ENCODE measurements at regions not wholly inside any gene's neighbourhood (a gene's known extent, or its start where the extent isn't known, plus 50 kb on each side); places are given as distances from the start of the nearest gene placed in this dataset.
"Not testable (repeated sequence)": the region's sequence is repeated elsewhere in the genome, so short reads cannot be mapped to it uniquely, and the experiment has no call there.

DNA sequence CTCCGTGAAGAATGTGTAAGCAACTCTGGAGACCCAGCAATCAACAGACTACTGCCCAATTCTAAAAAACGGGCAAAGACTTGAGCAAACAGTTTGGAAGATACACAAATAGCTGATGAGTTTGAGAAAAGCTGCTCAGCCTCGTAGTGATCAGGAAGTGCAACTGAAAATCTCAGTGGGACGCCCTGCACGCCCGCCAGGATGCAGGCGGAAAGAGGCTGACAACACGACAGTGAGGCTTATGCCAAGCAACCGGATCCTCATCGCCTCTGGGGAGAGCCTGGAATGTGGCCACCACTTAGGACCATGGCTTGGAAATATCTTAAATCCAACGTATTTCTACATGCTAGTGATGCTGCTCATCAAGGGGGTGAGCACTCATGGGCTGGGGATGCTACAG, 116.2 kb upstream of the FAM20C start:
- H3K4ac ChIP-seq (replicated peaks; ENCODE audit: insufficient read length, low read depth, low read length); H3K4me3 ChIP-seq (ENCODE audit: extremely low read depth in 1 of 4, insufficient read depth in 2 of 4, low read depth in 3 of 4, low read length in 4 of 4); H4K91ac ChIP-seq (replicated peaks; ENCODE audit: insufficient read length, low read length); H3K36me3 ChIP-seq (ENCODE audit: control insufficient read depth in 2 of 4, insufficient read depth in 4 of 4, low read length in 3 of 4); H4K8ac ChIP-seq (ENCODE audit: extremely low read depth, insufficient read depth, low read length); H3K9ac ChIP-seq (replicated peaks in 1 of 4; ENCODE audit: extremely low read depth in 1 of 4, low read depth in 3 of 4, low read length in 3 of 4); H3K56ac ChIP-seq (replicated peaks; ENCODE audit: insufficient read length, low read depth, low read length); H3K9me3 ChIP-seq (ENCODE audit: insufficient read depth in 2 of 2, low read depth in 1 of 2, low read length in 1 of 2); H2BK5ac ChIP-seq (ENCODE audit: low read depth, low read length); POLR2A ChIA-PET (ENCODE audit: partially characterized antibody); H3K14ac ChIP-seq (ENCODE audit: insufficient read length); H3K27ac ChIP-seq (ENCODE audit: low read depth, low read length); H2BK120ac ChIP-seq (replicated peaks; ENCODE audit: low read depth, low read length); H2BK12ac ChIP-seq (ENCODE audit: low read depth, low read length); H4K20me1 ChIP-seq (replicated peaks in 1 of 2; ENCODE audit: control insufficient read depth in 1 of 2, insufficient read depth in 2 of 2, low read length in 2 of 2); CTCF ChIA-PET (ENCODE audit: partially characterized antibody); H3K4me2 ChIP-seq (ENCODE audit: insufficient read depth in 1 of 2, low read depth in 2 of 2, low read length in 2 of 2); H3K79me2 ChIP-seq (ENCODE audit: control insufficient read depth in 1 of 2, insufficient read depth in 2 of 2, low read length in 2 of 2); H2AFZ ChIP-seq (ENCODE audit: low read length); H4K5ac ChIP-seq (ENCODE audit: insufficient read length, low read depth, low read length); H3K23me2 ChIP-seq (ENCODE audit: low read depth, low read length); H2BK15ac ChIP-seq (ENCODE audit: low read length); FAIRE-seq; H3K23ac ChIP-seq (ENCODE audit: insufficient read length); H3K79me1 ChIP-seq (ENCODE audit: low read depth, low read length); H2BK20ac ChIP-seq (ENCODE audit: low read length); DNase-seq (ENCODE audit: low read depth in 1 of 2, low spot score in 2 of 2); H3K27me3 ChIP-seq (replicated peaks in 1 of 4; ENCODE audit: control insufficient read depth in 3 of 4, extremely low read depth in 1 of 4, insufficient read depth in 3 of 4, low read length in 3 of 4); H2AK5ac ChIP-seq (ENCODE audit: low read depth, low read length); H3K18ac ChIP-seq (ENCODE audit: extremely low read depth, low read length); H3K4me1 ChIP-seq (replicated peaks in 1 of 4; ENCODE audit: control insufficient read depth in 3 of 4, insufficient read depth in 4 of 4, low read length in 3 of 4): not testable (repeated sequence)
- WGBS, 2 experiments (ENCODE audit: extremely low coverage in 1 of 2, insufficient coverage in 1 of 2, insufficient read length in 1 of 2, insufficient replicate concordance in 2 of 2, low coverage in 1 of 2, low lambda C conversion rate in 2 of 2, missing lambda C conversion rate in 1 of 2), result 76% methylated on average over 8 of the region's 11 CpGs; no CpG with 5 or more reads in 1 of the 2 experiments

- H3K23me2 ChIP-seq (ENCODE audit: low read depth, low read length); H3K56ac ChIP-seq (replicated peaks; ENCODE audit: insufficient read length, low read depth, low read length); FAIRE-seq; H2BK120ac ChIP-seq (replicated peaks; ENCODE audit: low read depth, low read length); H4K8ac ChIP-seq (ENCODE audit: extremely low read depth, insufficient read depth, low read length); H3K36me3 ChIP-seq (ENCODE audit: control insufficient read depth in 2 of 4, insufficient read depth in 4 of 4, low read length in 3 of 4); H2BK20ac ChIP-seq (ENCODE audit: low read length); H2AFZ ChIP-seq (ENCODE audit: low read length); H3K4me1 ChIP-seq (replicated peaks in 1 of 4; ENCODE audit: control insufficient read depth in 3 of 4, insufficient read depth in 4 of 4, low read length in 3 of 4); H3K4me2 ChIP-seq (ENCODE audit: insufficient read depth in 1 of 2, low read depth in 2 of 2, low read length in 2 of 2); H2BK12ac ChIP-seq (ENCODE audit: low read depth, low read length); H3K27me3 ChIP-seq (replicated peaks in 1 of 4; ENCODE audit: control insufficient read depth in 3 of 4, extremely low read depth in 1 of 4, insufficient read depth in 3 of 4, low read length in 3 of 4); CTCF ChIA-PET (ENCODE audit: partially characterized antibody); H3K9ac ChIP-seq (replicated peaks in 1 of 4; ENCODE audit: extremely low read depth in 1 of 4, low read depth in 3 of 4, low read length in 3 of 4); H2AK5ac ChIP-seq (ENCODE audit: low read depth, low read length); H3K4me3 ChIP-seq (ENCODE audit: extremely low read depth in 1 of 4, insufficient read depth in 2 of 4, low read depth in 3 of 4, low read length in 4 of 4); H2BK5ac ChIP-seq (ENCODE audit: low read depth, low read length); H3K23ac ChIP-seq (ENCODE audit: insufficient read length); H3K4ac ChIP-seq (replicated peaks; ENCODE audit: insufficient read length, low read depth, low read length); H3K79me2 ChIP-seq (ENCODE audit: control insufficient read depth in 1 of 2, insufficient read depth in 2 of 2, low read length in 2 of 2); H3K9me3 ChIP-seq (ENCODE audit: insufficient read depth in 2 of 2, low read depth in 1 of 2, low read length in 1 of 2); H2BK15ac ChIP-seq (ENCODE audit: low read length); H4K91ac ChIP-seq (replicated peaks; ENCODE audit: insufficient read length, low read length); POLR2A ChIA-PET (ENCODE audit: partially characterized antibody); H3K79me1 ChIP-seq (ENCODE audit: low read depth, low read length); H4K20me1 ChIP-seq (replicated peaks in 1 of 2; ENCODE audit: control insufficient read depth in 1 of 2, insufficient read depth in 2 of 2, low read length in 2 of 2); DNase-seq (ENCODE audit: low read depth in 1 of 2, low spot score in 2 of 2); H3K14ac ChIP-seq (ENCODE audit: insufficient read length); H3K27ac ChIP-seq (ENCODE audit: low read depth, low read length); H4K5ac ChIP-seq (ENCODE audit: insufficient read length, low read depth, low read length); H3K18ac ChIP-seq (ENCODE audit: extremely low read depth, low read length): not testable (repeated sequence)
- WGBS, 2 experiments (ENCODE audit: extremely low coverage in 1 of 2, insufficient coverage in 1 of 2, insufficient read length in 1 of 2, insufficient replicate concordance in 2 of 2, low coverage in 1 of 2, low lambda C conversion rate in 2 of 2, missing lambda C conversion rate in 1 of 2), result 67% methylated on average over 7 of the region's 11 CpGs; no CpG with 5 or more reads in 1 of the 2 experiments
These were observed 115.5 kb upstream of the FAM20C start for GRCh38 chr7:76829-77395.

Data from H1 (cell line).